GM21723 (cell line): ENCODE measurements at regions not wholly inside any gene's neighbourhood (a gene's known extent, or its start where the extent isn't known, plus 50 kb on each side); places are given as distances from the start of the nearest gene placed in this dataset.

ENCODE experiments used
- ATAC-seq: cut with Tn5 transposase; IDR thresholded peaks from one replicate; pipeline ENCODE4 v1.9.1; 2021; ENCODE audit warnings: mild to moderate bottlenecking, moderate library complexity; ENCODE audit not compliant: unreplicated experiment

DNA sequence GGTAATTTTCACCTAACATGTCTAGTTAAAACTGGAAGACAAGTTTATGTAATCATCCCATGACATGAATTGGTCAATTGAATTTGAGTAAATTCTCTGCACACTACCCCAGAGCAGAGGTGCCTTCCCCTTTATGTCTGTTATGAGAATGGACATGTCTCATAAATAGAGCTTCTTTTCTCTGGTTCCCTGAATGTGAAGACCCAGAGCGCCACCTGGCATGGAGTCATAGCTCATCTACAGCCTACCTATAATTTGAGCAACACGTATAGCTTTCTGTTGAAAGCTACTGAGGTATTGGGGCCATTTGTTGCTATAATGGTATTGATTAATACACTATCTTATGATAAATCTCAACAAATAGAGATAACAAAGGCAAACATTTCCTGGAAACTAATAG, 626.5 kb upstream of the GALNTL6 start:
- ATAC-seq, result no peak

DNA sequence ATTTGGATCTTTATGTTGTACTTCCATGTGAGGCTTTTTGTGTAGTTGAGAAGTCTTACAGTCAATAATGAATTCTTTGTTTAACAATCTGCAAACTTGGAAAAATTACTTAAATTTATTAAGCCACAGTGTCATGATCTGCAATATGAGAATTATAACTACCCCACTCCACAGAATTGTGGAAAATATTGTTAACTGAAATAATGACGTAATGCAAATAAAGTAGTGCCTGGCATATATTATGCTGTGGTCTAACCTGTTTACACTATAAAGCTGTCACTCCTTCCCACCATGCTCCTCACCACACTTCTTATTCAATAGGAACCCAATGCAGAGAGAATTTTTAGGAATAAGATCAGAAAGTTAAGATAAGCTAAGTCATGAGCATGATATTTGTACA, 632.1 kb upstream of the GALNTL6 start:
- ATAC-seq, result no peak

DNA sequence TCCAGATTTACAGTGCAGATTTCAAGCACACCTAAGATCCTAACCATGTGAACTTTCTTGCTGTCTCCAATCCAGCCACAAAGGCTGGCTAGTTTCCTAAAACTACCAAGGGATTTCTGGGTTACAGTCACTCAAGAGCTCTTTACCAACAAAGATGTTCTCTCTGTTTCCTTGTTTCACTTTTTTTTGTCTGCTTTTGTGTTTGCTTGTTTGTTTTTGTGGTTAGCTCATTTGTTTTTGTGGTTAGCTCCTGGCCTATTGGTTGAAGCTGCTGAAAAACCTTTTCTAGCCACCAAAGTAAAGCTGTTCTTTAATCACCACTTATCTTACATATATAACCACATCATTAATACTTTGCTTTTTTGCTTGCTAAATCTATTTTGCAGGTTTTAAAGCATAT, 642.5 kb upstream of the GALNTL6 start:
- no peak for ATAC-seq

DNA sequence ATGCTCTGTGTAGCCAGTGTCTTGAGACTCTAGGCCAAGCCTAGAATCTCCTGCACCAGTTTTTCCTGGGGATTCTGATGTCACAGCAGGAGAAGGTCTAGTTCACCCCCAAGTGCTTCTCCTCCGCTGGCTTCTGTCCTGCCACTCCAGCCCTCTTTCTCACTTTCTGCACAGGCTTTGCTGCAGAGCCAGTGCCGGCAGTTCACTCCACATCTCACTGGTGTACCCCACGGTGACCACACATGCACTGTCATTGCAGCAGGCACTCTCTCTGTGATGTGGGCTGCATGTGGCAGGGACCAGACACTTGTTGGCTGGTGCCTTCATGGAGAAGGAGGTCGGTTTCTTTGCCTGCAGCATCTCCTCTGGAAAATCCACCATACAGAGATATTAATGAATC, 643.8 kb upstream of the GALNTL6 start:
- ATAC-seq, result no peak

DNA sequence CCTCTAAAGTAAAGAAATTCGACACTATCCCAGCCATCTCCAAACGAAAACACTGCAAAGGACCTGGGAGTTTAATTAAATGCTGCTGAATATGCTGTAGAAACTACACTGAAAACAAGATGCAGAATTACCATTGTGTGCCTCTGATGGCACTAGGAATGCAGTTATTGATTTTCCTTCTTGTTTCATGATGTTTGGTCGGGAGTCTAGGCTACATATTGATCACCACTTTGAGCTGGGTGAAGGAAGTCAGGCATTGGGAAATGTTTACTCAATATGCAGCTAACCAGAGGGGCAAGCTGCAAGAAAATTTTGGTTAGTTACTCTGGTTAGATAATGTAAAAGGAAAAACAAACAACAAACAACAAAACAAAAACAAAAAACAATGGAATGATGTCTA, 650.7 kb upstream of the GALNTL6 start:
- ATAC-seq, result no peak

DNA sequence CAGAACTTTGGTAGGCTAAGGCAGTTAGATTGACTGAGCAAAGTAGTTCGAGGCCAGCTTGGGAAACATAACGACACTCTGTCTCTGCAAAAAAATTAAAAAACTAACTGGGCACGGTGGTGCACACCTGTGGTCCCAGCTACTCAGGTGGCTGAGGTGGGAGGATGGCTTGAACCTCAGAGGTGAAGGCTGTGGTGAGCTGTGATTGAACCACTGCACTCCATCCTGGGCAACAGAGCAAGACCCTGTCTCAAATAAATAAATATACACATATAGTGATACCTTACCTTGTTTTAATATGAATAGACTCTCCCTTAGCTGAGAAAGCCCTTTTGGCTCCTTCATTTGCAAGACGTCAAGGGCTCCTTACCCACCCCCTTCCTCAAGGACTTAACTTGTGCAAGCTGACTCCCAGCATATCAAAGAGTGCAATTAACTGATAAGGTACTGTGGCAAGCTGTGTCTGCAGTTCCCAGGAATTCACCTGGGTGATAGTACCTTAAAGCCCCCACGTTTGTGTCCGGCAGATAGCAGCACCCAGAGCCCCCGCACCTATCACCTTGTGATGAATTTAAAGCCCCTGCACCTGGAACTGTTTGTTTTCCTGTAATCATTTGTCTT, 655.6 kb upstream of the GALNTL6 start:
- ATAC-seq, result no peak

DNA sequence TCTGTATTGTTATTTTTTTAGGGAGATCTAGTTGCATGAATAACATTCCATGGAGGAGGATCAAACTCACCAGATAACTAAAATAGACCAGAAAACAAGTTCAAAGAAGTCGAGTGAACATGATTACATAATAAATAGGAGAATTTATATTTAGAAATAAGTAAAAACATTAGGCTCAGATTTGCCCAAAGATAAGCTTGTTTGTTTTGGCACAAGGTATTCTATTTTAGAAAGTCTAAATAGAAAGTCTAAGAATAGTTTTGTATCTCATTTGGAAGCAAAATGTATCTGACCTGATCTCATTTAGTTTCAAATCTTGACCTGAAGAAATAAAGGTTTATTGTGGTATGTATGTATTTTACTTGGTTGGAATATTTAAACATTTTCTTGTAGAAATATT, 670.6 kb upstream of the GALNTL6 start:
- ATAC-seq, result no peak

DNA sequence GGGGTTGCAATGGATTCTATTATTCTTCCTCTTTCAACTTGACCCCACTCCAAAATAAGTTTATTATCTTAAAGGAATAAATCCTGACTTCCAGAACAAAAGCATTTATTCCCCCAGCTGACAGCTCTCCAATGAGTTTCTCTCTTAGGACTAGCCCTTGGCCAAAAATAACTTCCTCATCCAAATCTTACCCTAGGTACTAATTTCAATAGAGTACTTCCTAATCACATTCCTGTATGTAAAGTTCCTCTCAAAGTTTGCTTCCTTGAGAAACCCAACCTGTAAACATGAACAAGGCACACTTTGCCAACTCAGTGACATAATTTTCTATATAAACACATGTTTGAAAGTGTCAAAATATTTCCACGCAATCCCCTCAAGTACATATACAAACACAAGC, 671.2 kb upstream of the GALNTL6 start:
- no peak for ATAC-seq

DNA sequence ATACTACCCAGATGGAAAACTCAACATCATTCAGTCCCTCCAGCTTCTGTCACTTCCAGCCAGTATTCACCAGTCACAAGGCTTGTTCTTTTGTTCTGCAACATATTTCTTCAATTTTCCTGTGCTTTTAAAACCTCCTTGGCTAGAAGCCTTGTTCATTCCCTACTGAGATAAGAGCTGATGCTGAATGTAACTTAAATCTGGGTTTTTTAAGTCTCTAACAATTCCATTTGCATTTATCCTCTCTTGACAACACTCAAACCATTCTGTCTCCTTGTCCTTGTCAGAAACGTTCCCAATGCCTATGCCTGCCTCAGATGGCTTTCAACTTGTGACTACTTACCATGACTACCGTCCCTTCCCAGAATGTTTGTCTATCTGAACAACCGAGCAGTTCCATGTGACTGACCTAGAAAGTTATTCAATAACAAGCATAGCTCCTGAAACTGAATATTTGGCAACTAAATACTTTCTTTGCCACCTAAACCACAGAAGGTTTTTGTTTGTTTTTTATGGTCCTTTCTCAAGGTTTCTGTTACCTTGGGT, 682.9 kb upstream of the GALNTL6 start:
- no peak for ATAC-seq

DNA sequence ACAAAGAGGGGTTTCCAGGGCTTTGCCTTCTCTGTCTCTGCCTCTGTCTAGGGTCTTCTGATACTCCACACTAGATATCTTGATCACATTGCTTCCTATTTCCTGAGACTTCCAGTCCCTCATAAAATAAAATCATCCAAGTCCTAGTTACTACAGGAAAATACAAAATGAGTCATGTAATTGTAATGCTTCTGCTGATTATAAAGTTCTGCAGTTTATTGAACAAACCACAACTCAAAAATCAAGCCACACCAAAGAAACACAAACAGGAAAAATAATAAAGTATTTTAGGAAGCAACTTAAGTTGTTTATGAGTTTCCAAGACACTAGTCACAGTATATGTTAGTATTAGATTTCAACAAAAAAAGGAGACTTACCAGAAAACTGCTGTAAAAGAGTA, 695.1 kb upstream of the GALNTL6 start:
- no peak for ATAC-seq

DNA sequence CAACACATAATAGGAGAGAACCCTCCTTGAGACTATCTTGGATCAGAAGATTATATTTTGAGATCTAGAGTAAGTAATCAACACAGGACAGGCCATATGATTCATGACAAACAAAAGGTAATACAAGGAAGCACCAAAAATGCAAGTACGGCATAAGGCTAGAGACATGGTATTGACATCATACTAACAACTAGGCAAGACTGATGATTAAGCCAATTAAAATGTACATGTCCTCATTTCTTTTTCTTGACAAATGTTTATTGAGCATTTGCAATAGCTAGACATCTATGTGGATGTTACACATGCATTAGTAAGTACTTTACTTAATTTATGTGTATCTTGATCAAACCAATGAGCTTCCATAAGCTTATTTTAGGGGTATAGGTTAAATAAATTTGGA, 695.7 kb upstream of the GALNTL6 start:
- ATAC-seq, result no peak

DNA sequence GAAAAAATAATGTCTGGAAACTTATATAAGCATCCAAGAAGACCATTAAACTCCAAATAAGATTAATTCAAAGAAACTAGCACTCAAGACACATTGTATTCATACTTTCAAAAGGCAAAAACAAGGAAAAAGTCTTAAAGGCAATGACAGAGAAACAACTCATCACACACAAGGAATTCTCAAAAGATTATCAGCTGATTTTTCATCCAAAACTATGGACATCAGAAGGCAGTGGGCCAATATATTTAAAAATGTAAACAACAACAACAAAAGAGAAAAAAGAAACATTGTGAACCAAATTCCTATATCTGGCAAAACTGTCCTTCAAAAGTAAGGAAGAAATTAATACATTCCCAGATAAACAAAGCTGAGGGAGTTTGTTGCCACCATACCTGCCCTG, 711.4 kb upstream of the GALNTL6 start:
- no peak for ATAC-seq

DNA sequence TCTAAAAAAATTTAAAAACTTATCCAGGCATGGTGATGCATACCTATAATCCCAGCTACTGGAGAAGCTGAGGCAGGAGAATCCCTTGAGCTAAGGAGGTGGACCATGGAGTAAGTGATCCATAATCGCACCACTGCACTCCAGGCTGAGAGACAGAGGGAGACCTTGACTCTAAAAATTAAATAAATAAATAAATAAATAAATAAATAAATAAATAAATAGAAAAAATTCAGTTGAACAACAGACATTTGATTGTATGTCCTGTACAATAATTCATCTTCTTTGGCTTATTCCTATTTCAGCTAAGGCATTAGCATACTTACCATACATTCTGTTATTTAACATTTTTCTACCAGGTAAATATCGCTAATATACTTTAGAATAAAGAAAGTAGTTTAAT, 726.1 kb upstream of the GALNTL6 start:
- no peak for ATAC-seq

DNA sequence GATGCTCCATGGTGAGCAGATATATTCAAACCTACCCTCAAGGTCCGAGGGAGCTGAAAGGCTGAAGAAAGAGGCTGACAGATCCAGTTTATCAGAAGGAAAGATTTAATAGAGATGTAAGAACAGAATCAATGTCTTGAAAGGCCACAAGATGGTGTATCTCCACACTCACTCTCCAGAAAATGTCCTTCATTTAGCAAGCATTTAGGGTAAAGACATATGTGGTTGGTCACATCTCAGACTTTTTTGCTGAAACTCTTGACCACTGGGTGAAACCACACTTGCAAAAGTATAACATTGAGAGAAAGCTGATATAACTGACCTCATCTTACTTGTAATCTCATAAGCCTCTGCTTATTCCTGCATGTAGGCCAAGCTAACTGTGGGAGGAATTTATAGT, 745.8 kb upstream of the GALNTL6 start:
- ATAC-seq, result no peak

DNA sequence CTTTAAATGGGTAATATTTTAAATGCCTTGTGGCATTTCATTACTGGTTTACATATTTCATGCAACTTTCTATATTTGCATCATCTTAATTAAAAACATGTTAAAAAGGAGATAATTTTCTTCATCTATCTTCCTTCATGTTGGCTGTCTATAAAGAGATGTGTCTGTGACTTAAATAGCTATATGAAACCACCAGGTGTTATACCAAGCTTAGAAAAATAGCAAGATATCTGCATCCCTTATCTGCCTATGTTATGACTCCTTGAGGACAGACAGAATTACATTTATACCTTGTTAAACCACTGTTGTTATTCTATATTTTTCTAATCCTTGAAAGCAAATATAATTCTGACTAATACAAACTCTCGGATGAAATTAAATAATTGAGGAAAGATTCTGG, 763.8 kb upstream of the GALNTL6 start:
- ATAC-seq, result no peak

DNA sequence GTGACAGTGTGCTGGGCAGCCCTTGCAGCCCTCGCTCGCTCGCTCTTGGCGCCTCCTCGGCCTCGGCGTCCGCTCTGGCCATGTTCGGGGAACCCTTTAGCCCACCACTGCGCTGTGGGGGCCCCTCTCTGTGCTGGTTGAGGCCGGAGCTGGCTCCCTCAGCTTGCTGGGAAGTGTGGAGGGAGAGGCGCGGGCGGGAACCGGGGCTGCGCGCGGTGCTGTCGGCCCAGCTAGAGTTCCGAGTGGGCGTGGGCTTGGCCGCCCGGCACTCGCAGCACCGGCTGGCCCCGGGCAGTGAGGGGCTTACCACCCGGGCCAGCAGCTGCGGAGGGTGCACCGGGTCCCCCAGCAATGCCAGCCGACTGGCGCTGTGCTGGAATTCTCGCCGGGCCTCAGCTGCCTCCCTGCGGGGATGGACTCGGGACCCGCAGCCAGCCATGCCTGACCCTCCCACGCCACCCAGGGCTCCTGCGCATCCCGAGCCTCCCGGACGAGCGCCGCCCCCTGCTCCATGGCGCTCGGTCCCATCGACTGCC, 770.1 kb upstream of the GALNTL6 start:
- no peak for ATAC-seq

DNA sequence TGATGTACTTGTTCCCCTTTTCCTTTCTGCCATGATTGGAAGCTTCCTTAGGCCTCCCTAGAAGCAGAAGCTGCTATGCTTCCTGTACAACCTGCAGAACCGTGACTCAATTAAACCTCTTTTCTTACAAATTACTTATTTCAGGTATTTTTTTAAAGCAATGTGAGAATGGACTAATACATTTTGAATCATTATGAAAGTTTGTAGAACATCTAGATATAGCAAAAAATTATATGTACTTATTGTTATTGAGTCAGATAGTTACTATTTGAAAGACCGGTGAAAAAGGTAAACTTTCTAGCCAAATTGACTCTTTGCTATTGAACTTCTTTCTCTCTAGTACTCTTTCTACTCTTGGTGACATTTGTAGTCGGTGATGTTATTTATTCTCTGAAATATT, 777.3 kb upstream of the GALNTL6 start:
- no peak for ATAC-seq

DNA sequence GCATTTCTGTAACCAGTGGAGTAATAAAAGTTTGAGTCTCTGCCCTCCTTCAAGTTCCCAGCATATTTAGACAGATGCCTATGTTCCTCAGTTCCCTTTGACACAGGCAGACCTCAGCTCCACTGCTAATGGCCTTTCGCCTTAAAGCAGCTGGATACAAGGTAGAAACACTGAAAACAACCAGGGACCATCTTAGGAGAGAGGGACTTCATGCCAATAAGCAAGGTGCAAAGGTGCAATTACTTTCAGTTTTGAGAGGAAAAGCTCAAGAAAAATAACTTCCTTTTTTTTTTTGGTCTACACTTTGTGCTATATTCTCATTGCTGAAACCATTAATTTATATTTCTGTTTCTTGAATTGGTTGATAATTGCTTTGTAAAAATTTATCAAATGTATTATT, 781.9 kb upstream of the GALNTL6 start:
- no peak for ATAC-seq

DNA sequence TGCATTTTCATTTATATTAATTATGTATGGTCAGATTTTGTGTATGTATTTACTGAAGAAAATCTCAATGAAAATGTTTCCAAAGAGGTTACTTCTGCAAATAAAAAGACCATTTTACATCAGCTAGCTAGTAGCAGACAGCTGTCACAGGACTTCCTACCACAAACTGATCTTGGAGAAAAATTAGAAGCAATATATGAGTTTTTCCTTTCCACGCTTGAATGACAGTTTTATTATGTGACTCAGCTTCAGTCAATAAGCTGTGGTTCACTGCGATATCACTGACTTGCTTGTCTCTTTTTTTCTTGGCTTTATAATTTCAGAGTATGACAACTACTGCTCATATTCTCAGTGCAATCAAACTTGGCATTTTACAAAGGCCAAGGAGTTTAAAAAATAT, 787.4 kb upstream of the GALNTL6 start:
- peak; percentile 53 for ATAC-seq

DNA sequence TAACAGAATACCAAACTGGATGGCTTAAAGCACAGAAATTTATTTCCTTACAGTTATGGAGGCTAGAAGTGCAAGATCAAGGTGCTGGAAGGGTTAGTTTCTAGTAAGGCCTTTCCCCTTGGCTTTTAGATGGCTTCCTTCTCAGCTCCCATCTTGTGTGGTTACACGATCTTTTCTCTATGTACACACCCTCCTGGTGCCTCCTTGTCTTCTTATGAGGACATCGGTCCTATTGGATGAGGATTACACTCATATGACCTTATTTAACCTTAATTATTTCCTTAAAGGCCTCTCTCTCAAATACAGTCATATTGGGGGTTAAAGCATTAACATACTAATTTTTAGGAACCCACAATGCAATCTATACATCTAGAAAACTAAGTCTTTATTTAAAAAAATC, 787.9 kb upstream of the GALNTL6 start:
- ATAC-seq, result no peak

DNA sequence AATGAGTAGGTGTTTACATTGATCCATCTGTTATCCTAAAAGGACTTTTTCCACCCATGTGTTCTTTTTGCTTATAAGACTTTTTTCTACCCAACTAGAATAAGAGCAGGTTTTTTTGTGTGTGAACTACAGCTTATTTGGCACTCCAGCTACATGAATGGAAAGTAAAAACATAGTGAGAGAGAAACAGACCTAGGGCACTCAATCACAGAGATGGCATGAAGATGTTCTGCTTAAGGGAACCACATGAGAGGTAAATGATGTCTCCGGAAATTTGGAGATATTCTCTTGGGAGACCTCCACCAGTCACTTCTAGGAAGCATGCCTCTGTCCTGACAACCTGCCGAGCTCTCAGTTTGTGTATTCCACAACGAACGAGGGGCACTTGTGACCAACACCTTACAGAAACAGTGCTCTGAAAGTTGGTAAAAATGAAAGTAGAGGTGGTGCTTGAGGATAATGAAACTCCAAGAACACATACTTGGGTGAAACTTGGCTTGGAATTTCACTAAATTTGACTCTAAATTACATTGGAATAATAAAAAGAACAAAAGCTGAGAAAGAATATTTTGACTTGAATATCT, 788.4 kb upstream of the GALNTL6 start:
- no peak for ATAC-seq

DNA sequence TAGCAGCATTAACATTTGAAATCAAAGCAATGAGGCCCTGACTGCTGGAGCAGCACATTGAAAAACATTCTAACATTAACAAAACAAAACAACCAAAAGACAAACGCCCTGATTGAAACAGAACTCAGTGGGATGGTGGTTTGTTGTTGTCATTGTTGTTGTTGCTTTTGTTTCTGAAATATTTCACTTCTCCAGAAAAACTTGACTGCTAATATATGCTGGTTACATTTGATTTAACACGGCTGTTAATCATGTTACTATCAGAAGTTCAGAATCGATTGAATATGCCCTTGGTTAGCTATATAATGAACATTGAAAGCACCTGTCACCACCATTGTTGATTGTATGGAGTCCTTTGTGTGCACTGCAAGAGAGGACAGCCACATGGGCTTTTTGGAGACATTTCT, 790.4 kb upstream of the GALNTL6 start:
- no peak for ATAC-seq

DNA sequence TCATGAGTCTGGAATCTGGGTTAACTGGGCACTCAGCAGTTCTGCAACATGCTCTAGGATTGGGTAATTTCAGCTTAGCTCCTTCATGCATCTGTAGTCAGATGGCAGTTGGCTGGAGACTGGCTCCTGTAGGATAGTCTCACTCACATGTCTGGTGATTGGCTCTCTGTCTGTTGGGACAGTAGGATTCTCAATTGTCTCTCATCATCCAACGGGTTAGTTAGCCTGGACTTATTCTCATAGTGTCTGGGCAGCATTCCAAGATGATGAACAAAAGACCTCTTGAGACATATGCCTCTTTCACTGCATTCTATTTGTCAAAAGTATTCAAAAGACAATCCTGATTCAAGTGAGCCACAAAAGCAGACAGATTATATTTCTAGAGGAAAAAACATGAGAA, 795.6 kb upstream of the GALNTL6 start:
- no peak for ATAC-seq
